ENCODE measurements at regions not wholly inside any gene's neighbourhood (a gene's known extent, or its start where the extent isn't known, plus 50 kb on each side); places are given as distances from the start of the nearest gene placed in this dataset.

DNA sequence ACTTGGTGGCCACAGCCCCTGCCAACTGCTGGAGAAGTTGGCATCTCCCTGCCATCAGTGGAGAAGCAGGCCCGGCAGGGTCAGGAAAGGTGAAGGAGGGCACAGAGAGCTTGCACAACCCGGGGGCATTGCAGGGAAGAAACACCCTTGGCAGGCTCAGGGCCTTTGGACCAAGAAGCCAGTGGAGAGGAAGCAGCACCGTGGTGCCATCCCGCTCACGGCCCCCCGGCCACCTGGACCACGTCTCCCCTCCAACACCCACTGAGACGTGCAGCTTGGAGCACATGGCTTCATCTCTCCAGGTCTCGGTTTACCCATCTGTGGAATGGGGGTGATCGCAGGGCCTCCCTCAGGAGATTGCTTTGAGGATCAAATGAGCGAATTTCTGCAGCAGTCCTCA, 158.1 kb downstream of the RBFOX3 start:
- no peak overlapping the region for H3K4me3 ChIP-seq (replicated peaks in 1 of 2; ENCODE audit: low read depth in 2 of 2, low read length in 2 of 2)
- TF ChIP-seq, protein P1, sequence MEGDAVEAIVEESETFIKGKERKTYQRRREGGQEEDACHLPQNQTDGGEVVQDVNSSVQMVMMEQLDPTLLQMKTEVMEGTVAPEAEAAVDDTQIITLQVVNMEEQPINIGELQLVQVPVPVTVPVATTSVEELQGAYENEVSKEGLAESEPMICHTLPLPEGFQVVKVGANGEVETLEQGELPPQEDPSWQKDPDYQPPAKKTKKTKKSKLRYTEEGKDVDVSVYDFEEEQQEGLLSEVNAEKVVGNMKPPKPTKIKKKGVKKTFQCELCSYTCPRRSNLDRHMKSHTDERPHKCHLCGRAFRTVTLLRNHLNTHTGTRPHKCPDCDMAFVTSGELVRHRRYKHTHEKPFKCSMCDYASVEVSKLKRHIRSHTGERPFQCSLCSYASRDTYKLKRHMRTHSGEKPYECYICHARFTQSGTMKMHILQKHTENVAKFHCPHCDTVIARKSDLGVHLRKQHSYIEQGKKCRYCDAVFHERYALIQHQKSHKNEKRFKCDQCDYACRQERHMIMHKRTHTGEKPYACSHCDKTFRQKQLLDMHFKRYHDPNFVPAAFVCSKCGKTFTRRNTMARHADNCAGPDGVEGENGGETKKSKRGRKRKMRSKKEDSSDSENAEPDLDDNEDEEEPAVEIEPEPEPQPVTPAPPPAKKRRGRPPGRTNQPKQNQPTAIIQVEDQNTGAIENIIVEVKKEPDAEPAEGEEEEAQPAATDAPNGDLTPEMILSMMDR (IDR thresholded peaks at IDR 0.05; ENCODE audit: low read depth, low read length): no peak
- no peak for DNase-seq (ENCODE audit: low read depth in 2 of 2)

DNA sequence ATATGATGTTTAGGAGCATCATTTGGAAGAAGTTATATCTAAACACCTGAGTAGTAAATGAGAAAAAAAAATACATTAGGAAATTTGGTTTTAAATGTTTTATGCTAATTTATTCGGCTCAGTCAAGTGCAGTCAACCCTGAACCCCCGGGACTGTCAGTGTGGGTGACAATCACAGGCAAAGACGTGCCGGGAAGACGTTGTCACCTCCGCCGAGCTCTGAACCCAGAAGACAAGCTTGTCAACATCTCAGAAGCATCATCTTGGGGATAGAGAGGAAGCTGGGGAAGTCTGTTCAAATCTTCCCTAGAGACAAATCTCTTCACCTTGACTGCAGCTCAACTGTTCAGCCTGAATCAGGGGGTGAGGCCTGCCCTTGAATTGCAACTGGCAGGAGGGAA, 159.7 kb downstream of the RBFOX3 start:
- TF ChIP-seq, protein P1 (IDR thresholded peaks at IDR 0.05; ENCODE audit: low read depth, low read length): no peak
- DNase-seq (ENCODE audit: low read depth in 2 of 2): no peak
- no peak overlapping the region for H3K4me3 ChIP-seq (replicated peaks in 1 of 2; ENCODE audit: low read depth in 2 of 2, low read length in 2 of 2)

DNA sequence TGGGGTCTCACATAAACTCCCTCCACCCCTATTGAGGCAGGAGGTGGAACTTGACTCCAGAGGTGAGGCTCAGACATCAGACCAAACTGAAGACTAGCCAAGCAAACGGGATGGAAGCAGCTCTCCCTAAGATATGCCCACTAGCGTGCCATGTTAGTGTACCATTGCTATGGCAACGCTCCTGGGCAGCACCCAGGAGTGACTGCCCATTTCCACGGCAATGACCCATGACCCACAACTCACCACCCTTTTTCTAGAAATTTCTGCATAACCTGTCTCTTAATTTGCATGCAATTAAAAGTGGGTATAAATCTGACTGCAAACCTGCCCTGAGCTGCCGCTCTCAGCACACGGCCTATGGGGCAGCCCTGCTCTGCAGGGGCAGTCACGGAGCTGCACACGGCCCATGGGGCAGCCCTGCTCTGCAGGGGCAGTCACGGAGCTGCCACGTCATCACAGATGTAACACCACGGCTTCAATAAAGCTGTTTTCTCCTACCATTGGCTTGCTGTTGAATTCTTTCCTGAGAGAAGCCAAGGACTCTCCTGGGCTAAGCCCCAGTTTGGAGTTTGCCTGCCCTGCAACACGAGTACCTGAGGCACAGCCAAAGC, 164.3 kb downstream of the RBFOX3 start:
- TF ChIP-seq, protein P1 (IDR thresholded peaks at IDR 0.05; ENCODE audit: low read depth, low read length): no peak
- DNase-seq (ENCODE audit: low read depth in 2 of 2): no peak

DNA sequence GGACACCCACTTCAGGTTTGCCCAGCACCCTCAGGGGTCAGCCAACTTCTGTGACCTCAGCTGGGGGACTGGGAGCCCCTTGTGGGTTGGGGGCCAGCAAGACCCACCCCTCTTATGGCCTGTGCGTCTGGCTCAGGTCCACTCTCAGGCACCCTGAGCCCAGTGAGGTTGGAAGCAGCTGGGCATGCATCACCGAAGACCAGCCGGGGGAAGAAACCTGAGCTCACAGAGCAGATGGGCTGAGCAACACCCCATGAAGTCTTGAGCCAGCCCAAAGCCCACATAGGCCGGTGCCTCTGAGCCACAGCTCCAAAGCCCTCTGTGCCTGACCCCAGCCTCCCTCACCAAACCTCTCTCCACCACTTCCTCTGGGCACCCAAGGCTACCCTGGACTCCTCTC, 166.7 kb downstream of the RBFOX3 start:
- TF ChIP-seq, protein P1 (IDR thresholded peaks at IDR 0.05; ENCODE audit: low read depth, low read length): no peak
- no peak overlapping the region for H3K4me3 ChIP-seq (replicated peaks in 1 of 2; ENCODE audit: low read depth in 2 of 2, low read length in 2 of 2)
- DNase-seq (ENCODE audit: low read depth in 2 of 2): no peak

More for the DNA sequence above, 164.3 kb downstream of the RBFOX3 start:
- no peak overlapping the region for H3K4me3 ChIP-seq (replicated peaks in 1 of 2; ENCODE audit: low read depth in 2 of 2, low read length in 2 of 2)

DNA sequence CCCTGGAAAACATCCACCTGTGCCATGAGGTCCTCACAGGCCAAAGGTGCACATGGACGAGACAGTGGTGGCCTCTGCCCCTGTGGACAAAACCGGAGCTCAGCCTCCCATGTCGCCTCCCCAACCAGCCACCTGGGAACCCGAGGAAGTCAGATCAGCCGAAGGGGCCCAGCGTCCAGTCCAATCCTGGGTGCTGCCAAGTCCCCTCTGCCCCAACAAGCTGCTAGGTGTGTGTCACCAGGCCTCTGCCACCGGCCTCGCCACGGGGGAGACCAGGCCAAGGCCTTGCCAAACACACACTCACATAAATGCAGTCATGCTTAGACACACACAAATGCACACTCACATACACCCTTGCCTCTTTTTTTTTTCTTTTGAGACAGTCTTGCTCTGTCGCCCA, 167.8 kb downstream of the RBFOX3 start:
- no peak overlapping the region for H3K4me3 ChIP-seq (replicated peaks in 1 of 2; ENCODE audit: low read depth in 2 of 2, low read length in 2 of 2)
- no peak for DNase-seq (ENCODE audit: low read depth in 2 of 2)
- TF ChIP-seq, protein P1 (IDR thresholded peaks at IDR 0.05; ENCODE audit: low read depth, low read length): no peak

DNA sequence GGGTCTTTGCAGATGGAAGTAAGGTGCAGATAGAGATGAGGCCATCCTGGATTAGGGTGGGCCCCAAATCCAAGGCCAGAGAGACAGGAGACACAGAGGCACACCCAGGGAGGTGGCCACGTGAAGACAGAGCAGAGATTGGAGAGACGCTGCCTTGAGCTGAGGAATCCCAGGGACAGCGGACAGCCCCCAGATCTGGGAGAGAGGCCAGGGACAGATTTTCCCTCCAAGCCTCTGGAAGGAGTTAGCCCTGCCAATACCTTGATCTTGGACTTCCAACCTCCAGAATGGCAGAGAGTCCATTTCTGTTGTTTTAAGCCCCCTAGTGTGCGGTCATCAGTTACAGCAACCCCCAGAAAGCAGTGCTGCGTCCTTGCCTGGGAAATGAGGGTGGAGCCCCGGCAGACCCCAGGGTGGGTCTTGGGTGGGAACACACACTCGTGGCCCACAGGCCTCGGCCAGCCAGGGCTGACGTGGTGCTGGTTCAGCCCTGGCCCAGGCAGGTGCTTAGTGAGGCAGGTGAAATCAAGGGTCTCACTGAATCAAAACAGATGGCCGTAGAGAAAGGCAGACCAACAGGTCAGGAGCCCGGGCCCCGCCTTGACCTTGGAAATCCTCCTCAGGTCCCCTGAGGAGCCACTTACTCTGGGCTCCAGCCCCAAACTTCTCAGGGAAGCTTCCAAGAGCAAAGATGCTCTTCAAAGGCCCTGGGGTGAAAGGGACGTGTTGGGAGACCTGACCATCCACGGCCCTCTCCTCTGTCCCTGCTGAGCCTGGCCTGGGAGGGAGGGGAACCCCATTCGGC, 169.3 kb downstream of the RBFOX3 start:
- TF ChIP-seq, protein P1 (IDR thresholded peaks at IDR 0.05; ENCODE audit: low read depth, low read length): no peak
- no peak overlapping the region for H3K4me3 ChIP-seq (replicated peaks in 1 of 2; ENCODE audit: low read depth in 2 of 2, low read length in 2 of 2)

More for the DNA sequence above, 169.3 kb downstream of the RBFOX3 start:
- no peak for DNase-seq (ENCODE audit: low read depth in 2 of 2)

All from cardiac fibroblast (primary cell).